IPS-20b (cell line): ENCODE measurements at regions not wholly inside any gene's neighbourhood (a gene's known extent, or its start where the extent isn't known, plus 50 kb on each side); places are given as distances from the start of the nearest gene placed in this dataset.

Source experiments
- H3K27ac ChIP-seq: one replicate; pipeline ENCODE4 v1.5.1; 2013; ENCODE audit warnings: low read length
- H3K27me3 ChIP-seq: 2 replicates; pipeline ENCODE4 v1.6.1; 2013; ENCODE audit warnings: mild to moderate bottlenecking, low read length, inconsistent platforms; ENCODE audit not compliant: insufficient read depth
- H3K36me3 ChIP-seq: 2 replicates; pipeline ENCODE4 v1.6.1; 2013; ENCODE audit warnings: low read depth, mild to moderate bottlenecking, inconsistent platforms, low read length, moderate library complexity; ENCODE audit not compliant: insufficient read depth
- H3K4me1 ChIP-seq: 2 replicates; pipeline ENCODE4 v1.6.1; 2013; ENCODE audit warnings: mild to moderate bottlenecking, control low read depth, inconsistent platforms, low read length, moderate library complexity; ENCODE audit not compliant: insufficient read depth
- H3K4me3 ChIP-seq: 2 replicates; pipeline ENCODE4 v1.5.1; 2013; ENCODE audit warnings: mild to moderate bottlenecking, low read length, inconsistent platforms
- H3K9ac ChIP-seq: 2 replicates; pipeline ENCODE4 v1.6.1; 2013; ENCODE audit warnings: low read depth, mild to moderate bottlenecking, inconsistent platforms, low read length, moderate library complexity
- H3K9me3 ChIP-seq: 2 replicates; pipeline ENCODE4 v1.6.1; 2013; ENCODE audit warnings: mild to moderate bottlenecking, low read depth, low read length, inconsistent platforms; ENCODE audit not compliant: insufficient read depth

- Histone ChIP-seq H3K9me3 (no peaks in the 10 kb centered on the region), H3K4me1 (peaks cover 3% of the 10 kb centered on the region; the same call in 1 of the 2 replicates), H3K9ac (no peak overlapping the region), H3K36me3 (no peaks in the 10 kb centered on the region), H3K4me3 (no peak overlapping the region), H3K27ac (no peak overlapping the region), H3K27me3 (peaks cover 57% of the 10 kb centered on the region)
Observed at GRCh38 chr2:9144617-9145016, 62.0 kb upstream of the ASAP2 start.

- Histone ChIP-seq H3K36me3 (no peaks in the 10 kb centered on the region), H3K9ac (no peak overlapping the region), H3K27ac (no peak overlapping the region), H3K9me3 (no peaks in the 10 kb centered on the region), H3K4me1 (peaks cover 4% of the 10 kb centered on the region; the same call in 1 of the 2 replicates), H3K4me3 (no peak overlapping the region), H3K27me3 (peaks cover 57% of the 10 kb centered on the region)
Observed at GRCh38 chr2:9144046-9144445, 62.6 kb upstream of the ASAP2 start.

- Histone ChIP-seq H3K27ac (no peak overlapping the region), H3K4me3 (peak overlapping the region; percentile 53), H3K27me3 (peaks cover 57% of the 10 kb centered on the region), H3K36me3 (no peaks in the 10 kb centered on the region), H3K4me1 (peaks cover 8% of the 10 kb centered on the region; the same call in 1 of the 2 replicates), H3K9me3 (no peaks in the 10 kb centered on the region), H3K9ac (no peak overlapping the region)
Observed at GRCh38 chr2:9143264-9143815, 63.3 kb upstream of the ASAP2 start.

- Histone ChIP-seq H3K4me1 (peaks cover 8% of the 10 kb centered on the region; the same call in 1 of the 2 replicates), H3K9ac (no peak overlapping the region), H3K27ac (no peak overlapping the region), H3K9me3 (no peaks in the 10 kb centered on the region), H3K4me3 (peak overlapping the region; percentile 53), H3K36me3 (no peaks in the 10 kb centered on the region), H3K27me3 (peaks cover 57% of the 10 kb centered on the region)
Observed at GRCh38 chr2:9142551-9143263, 63.9 kb upstream of the ASAP2 start.

- no peaks in the 10 kb centered on the region for H3K9me3 ChIP-seq
- no peak overlapping the region for H3K9ac ChIP-seq
- peaks cover 53% of the 10 kb centered on the region for H3K27me3 ChIP-seq
- H3K4me3 ChIP-seq, result no peak overlapping the region
- no peak overlapping the region for H3K27ac ChIP-seq
- no peaks in the 10 kb centered on the region for H3K36me3 ChIP-seq
- peaks cover 8% of the 10 kb centered on the region; the same call in 1 of the 2 replicates for H3K4me1 ChIP-seq
Observed at GRCh38 chr2:9141706-9142460, 64.7 kb upstream of the ASAP2 start.

GRCh38 chr2:9141091-9141667, 65.4 kb upstream of the ASAP2 start:
- Histone ChIP-seq H3K9ac (no peak overlapping the region), H3K4me1 (peaks cover 8% of the 10 kb centered on the region; the same call in 1 of the 2 replicates), H3K36me3 (no peaks in the 10 kb centered on the region), H3K4me3 (no peak overlapping the region), H3K9me3 (no peaks in the 10 kb centered on the region), H3K27ac (no peak overlapping the region), H3K27me3 (peaks cover 53% of the 10 kb centered on the region)

- H3K9me3 ChIP-seq, result no peaks in the 10 kb centered on the region
- H3K9ac ChIP-seq, result no peak overlapping the region
- H3K36me3 ChIP-seq, result no peaks in the 10 kb centered on the region
- H3K27me3 ChIP-seq, result peaks cover 53% of the 10 kb centered on the region
- H3K4me1 ChIP-seq, result peaks cover 8% of the 10 kb centered on the region; the same call in 1 of the 2 replicates
- no peak overlapping the region for H3K27ac ChIP-seq
- H3K4me3 ChIP-seq, result no peak overlapping the region
Observed at GRCh38 chr2:9140645-9141044, 66.0 kb upstream of the ASAP2 start.

- peaks cover 8% of the 10 kb centered on the region; the same call in 1 of the 2 replicates for H3K4me1 ChIP-seq
- no peak overlapping the region for H3K27ac ChIP-seq
- peaks cover 46% of the 10 kb centered on the region for H3K27me3 ChIP-seq
- H3K9ac ChIP-seq, result no peak overlapping the region
- H3K36me3 ChIP-seq, result no peaks in the 10 kb centered on the region
- no peaks in the 10 kb centered on the region for H3K9me3 ChIP-seq
- no peak overlapping the region for H3K4me3 ChIP-seq
Observed at GRCh38 chr2:9139491-9140443, 66.8 kb upstream of the ASAP2 start.

- Histone ChIP-seq H3K4me1 (peaks cover 6% of the 10 kb centered on the region; the same call in 1 of the 2 replicates), H3K9ac (no peak overlapping the region), H3K27ac (no peak overlapping the region), H3K36me3 (no peaks in the 10 kb centered on the region), H3K4me3 (no peak overlapping the region), H3K9me3 (peaks cover 6% of the 10 kb centered on the region; the same call in 1 of the 2 replicates), H3K27me3 (peaks cover 26% of the 10 kb centered on the region)
Observed at GRCh38 chr2:9137379-9138150, 69.0 kb upstream of the ASAP2 start.

GRCh38 chr2:9135822-9136558, 70.6 kb upstream of the ASAP2 start:
- H3K4me3 ChIP-seq, result no peak overlapping the region
- H3K27ac ChIP-seq, result no peak overlapping the region
- H3K4me1 ChIP-seq, result peaks cover 6% of the 10 kb centered on the region; the same call in 1 of the 2 replicates
- H3K27me3 ChIP-seq, result peaks cover 11% of the 10 kb centered on the region
- H3K9me3 ChIP-seq, result peaks cover 6% of the 10 kb centered on the region; the same call in 1 of the 2 replicates
- H3K36me3 ChIP-seq, result no peaks in the 10 kb centered on the region
- H3K9ac ChIP-seq, result no peak overlapping the region
